Stimulated activated CD4-positive, alpha-beta T cell treated with anti-CD3 and anti-CD28 coated beads, Interleukin-1b, Interleukin-23, amount 100 ng/mL, for 1 hour (primary cell): ENCODE measurements at regions not wholly inside any gene's neighbourhood (a gene's known extent, or its start where the extent isn't known, plus 50 kb on each side); places are given as distances from the start of the nearest gene placed in this dataset.

Experiments used
- DNase-seq, 2 donors: peaks; one replicate each; pipeline ENCODE4 v3.0.0-alpha.2; 2020; ENCODE audit warnings: low read depth in 2 of 2

DNA sequence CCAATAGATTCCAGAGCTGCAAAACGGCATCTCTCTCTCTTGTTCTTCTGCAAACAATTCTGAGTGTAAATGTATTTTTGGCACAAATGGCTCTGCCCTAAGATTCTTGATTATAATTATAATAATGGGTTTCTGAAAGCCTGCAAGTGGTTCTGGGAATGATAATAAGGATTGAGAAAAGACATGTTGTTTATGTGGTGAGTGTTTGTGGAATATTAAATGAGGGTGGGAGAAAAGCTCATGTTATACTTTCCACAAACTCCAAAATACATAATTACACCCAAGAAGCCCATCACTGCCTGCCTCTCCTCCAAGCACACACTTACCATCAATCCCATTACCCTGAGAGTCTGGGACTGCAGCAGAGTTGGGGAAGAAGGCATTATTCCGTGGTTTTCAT lies 460.0 kb upstream of the BRINP1 start:
- no peak for DNase-seq

DNA sequence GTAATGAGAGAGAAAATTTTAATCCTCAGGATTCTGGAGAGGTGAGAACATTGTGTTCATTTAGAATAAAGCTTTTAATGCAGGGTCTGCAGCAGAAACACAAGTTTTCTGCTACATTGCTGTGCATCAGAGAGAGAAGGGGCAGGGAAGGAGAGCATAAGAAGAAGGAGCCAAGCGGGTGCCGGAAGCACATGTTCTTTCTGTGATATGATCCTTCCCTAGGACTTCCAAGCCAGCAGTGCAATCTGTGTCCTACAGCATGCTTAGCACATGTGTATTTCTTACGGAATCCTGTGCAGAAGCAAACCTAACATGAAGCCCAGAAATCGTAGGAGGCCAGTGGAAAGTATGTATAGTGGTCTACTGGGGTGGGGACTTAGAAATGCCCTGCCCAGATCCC lies 458.3 kb upstream of the BRINP1 start:
- no peak for DNase-seq

DNA sequence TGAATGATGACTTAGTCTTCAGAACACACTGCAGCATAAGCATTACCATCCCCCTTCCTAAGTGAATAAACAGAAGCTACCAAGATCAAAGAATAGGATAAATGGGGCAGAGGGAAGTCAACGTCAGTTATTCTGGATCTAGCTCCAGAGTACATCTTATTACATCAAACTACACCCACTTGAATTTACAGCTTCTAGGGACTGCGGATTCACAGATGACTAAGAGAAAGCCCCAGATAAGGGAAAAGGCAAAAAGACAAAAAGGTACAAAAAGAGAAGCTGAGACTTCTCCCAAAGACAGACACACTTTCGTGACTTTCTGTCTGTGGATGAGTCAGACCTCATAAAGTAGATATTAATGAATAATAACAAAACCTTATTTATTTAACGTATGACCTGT lies 457.9 kb upstream of the BRINP1 start:
- no peak for DNase-seq

GRCh38 chr9:119818726-119819435 lies 449.6 kb upstream of the BRINP1 start:
- DNase-seq, result no peak

- no peak for DNase-seq
These were observed 441.6 kb upstream of the BRINP1 start for GRCh38 chr9:119810645-119811429.

GRCh38 chr9:119803679-119804078 lies 434.4 kb upstream of the BRINP1 start:
- no peak for DNase-seq

DNA sequence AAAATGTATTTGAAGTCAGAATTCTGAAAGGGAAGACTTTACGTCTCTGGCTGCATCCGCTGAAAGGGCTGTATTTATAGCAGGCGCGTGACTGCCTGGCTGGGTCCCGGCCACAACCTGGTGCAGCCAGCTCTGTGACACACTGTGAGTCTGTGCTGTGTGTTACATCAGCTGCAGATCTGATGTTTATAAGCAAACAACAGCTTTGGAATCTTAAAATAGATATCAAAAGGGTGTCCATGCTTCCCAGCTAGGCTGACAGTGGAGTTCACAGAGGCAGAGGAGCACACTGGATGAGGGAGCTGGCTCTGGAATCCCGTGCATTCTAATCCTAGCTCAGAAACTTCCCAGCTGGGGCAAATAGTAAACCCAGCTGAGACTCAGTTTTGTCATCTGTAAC lies 433.4 kb upstream of the BRINP1 start:
- DNase-seq, result no peak

DNA sequence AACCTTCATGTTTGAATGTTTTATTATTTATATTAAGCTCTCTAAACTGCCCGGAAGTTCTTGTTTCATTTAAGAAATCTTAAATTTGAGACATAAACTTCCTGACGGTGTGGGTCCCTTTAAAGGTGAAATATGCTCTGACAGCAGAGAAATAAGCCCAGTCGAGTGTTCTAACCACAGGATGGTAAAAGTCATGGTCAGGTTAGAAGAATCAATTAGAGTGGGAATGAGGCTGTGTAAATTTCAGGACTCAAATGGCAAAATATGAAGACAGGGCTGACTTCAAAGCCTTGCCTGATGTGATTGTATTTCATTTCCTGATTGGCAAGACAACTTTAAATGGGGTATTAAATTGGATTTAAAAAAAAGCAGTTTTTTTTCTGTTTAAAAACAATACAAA lies 432.9 kb upstream of the BRINP1 start:
- no peak for DNase-seq

GRCh38 chr9:119801311-119801710 lies 432.1 kb upstream of the BRINP1 start:
- DNase-seq, result no peak

DNA sequence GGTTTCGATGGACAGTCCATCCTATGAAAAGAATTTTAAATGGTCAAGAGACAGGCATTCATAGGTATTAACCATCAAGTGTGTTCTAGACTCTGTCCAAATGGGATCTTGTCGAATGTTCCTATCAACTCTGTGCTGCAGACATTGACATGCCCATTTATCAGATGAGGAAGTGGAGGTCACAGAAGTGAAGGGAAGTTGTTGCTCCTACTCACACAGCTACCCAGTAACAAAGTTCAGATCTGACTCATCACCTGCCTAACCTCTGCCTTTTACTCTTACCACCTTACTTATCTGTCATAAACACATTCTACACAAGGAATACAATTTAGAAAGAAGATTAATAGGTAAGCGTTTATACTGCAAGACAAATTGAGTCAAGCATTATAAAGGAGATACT lies 426.2 kb upstream of the BRINP1 start:
- DNase-seq, result no peak

- DNase-seq, result no peak
These were observed 425.6 kb upstream of the BRINP1 start for GRCh38 chr9:119794836-119795235.

GRCh38 chr9:119793218-119793617 lies 424.0 kb upstream of the BRINP1 start:
- DNase-seq, result no peak

DNA sequence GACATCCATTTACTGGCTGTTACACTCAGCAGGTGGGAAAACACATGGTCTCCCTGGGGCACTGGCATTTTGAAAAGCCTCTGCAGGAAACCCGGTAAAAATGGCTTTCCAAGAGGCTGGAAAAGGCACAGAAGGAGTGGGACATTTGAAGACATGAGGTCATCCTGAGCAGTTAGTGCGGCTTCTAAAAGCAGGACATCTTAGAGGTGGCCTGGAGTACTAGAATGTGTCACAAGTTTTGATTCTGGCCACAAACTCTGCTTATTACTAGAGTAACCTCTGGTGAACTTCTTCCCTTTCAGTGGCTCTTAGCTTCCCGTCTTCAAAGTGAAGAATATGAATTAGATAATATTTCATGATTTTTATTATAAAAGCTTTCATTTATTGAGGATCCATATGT lies 423.0 kb upstream of the BRINP1 start:
- DNase-seq, result no peak

DNA sequence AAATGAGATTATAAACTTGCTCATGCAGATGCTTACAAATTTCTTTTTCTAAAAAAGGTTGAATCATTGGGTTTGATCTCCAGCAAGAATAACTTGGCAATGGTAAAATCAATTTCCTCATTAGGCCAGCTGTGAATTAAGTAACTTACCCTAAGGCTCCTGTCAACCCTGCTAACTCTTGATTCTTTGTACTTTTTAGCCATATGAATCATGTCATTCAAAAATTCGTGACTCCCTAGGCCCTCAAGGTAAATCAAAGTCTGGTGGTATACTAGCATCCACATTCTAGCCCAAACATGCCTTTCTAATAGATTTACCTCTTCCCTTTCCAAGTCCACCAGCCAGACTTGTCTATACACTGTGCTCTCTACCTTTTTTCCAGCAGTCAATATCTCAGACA lies 420.8 kb upstream of the BRINP1 start:
- no peak for DNase-seq

DNA sequence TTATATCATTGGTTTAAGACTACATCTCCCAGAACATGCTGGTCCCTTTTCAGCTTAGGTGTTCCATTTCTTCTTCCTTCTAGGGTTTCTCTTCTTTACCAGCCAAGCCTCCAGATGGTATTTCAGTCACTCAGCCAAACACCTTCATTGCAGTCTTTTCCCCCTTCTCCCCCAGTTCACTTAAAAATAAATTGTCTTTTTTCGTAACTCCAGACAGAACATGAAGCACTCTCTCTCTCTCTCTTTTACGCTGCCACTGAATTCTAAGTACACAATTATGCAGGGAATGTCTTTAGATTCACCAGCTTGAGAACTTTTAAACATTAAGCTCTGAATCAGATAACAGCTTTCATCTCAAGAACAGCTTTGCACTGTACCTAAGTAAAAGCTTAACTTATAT lies 419.7 kb upstream of the BRINP1 start:
- no peak for DNase-seq

- no peak for DNase-seq
These were observed 412.7 kb upstream of the BRINP1 start for GRCh38 chr9:119781886-119782285.

DNA sequence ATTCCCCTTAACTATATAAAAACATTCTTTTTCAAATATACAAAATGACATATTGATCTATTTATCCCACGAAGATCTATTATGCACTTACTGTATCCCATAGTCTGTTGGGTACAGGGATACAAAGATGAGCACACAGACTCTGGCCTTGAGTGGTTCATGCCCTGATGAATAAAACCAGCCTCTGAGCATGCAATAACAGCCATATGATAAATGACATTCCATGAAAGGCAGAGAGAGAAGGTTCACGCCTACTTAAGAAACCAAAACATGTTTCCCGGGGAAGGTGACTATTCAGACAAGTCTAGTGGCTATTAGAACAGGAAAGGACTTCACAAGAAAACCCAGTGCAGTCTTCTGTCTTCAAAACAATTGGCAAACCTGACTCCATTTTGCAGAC lies 406.2 kb upstream of the BRINP1 start:
- no peak for DNase-seq

DNA sequence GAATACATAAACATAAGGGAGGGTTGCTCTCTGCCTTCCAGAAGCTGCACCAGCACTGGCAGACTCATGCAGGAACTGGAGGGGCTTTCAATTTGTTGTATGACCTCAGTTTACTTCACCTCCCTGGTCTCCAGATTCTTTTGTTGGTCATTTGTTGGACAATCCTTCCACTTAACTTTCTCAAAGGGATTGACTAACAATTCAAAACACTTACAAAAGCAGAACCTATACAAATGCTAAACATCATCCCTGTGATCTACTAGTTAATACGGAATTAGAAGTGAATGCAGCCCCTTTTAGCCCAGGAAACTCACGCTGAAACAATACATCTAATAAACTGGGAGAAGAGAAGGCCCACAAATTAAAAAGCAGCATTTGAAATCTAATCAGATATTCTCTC lies 404.6 kb upstream of the BRINP1 start:
- DNase-seq, result no peak

DNA sequence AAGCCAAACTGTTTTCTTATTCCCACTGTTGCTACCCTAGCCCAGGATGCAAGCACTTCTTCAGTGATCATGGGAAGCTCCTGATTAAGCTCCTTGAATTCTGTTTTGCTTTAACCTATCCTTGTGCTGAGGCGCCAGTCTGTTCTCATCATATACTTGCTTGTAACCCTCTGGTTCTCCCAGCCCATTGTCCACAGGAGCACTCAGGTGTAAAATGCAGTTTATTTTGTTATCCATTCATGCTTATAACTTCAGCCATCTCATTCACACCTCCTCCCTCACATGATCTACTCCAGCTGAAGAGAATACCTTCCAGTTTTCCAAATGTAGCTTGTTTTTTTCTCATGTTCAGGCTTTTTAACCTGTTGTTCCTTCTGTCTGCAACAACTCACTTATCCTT lies 402.1 kb upstream of the BRINP1 start:
- DNase-seq, result no peak

DNA sequence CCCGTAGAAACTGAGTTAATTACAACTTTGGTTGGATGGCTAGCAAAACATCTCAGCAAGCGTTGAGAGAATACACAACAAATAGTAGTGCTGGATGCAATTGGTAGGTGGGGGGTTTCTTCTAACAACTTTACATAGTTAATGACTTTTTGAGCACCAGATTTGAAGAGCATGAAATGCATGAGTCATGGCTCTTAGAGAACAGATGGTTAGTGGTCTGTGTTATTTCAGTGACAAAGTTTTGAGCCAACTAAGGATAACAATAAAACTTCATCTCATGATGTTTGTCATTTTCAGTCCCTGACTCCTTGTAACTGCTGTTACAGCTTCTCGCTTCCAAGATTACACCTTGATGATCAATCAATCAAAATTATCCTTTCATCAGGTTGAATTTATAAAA lies 399.0 kb upstream of the BRINP1 start:
- no peak for DNase-seq

- DNase-seq, result no peak
These were observed 396.5 kb upstream of the BRINP1 start for GRCh38 chr9:119765632-119766175.

DNA sequence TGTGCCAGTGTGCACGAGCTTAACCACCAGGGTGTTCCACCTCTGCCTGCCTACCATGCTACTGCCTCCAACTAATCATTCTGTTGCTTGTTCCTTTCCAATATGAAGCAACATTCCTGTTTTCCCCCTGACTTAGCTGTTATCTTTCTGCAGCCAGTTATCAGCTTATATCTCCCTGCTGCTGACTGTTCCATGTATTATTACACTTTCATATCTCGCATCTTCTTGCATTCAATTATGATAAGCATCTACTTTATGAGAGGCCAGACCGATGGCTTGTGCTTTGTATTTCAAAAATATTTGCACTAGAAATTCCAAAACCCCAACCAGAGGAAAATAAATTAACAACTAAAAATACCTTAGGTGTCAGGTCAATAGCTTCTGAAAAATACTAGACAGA lies 394.0 kb upstream of the BRINP1 start:
- DNase-seq, result no peak

DNA sequence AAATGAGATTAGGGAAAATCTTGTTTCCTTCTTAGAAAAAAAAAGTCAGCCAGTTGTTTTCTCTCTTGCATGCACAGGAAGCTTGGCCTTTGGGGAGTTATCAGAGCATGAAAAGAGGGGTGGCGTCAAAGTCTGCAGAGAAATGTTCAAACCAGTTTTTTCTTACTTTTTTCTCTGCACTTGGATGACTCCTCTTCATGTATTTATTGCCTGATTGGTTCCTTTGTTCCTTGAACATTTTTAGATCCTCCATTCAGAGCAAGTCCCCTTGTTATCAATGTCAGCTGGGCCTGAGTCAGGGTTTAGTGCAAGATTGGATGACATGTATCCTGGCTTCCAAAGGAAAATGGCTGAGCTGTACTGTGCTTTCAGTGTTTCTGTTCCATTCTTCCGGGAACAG lies 392.6 kb upstream of the BRINP1 start:
- DNase-seq, result no peak
